Thyroid gland (tissue), 4 donors: ENCODE measurements at regions not wholly inside any gene's neighbourhood (a gene's known extent, or its start where the extent isn't known, plus 50 kb on each side); places are given as distances from the start of the nearest gene placed in this dataset.

Source experiments
- CTCF ChIP-seq, 6 experiments: fragments of 200-600 bp in 3 of 6; fragments of 450-650 bp in 3 of 6; sonication (generic) in 3 of 6; IDR thresholded peaks; one replicate each; pipeline ENCODE4 v1.5.1; 2016 to 2019; ENCODE audit warnings: antibody characterized with exemption in 6 of 6, mild to moderate bottlenecking in 2 of 6, inconsistent platforms in 1 of 6, moderate library complexity in 1 of 6
- POLR2A ChIP-seq, 2 donors: fragments of 450-650 bp; IDR thresholded peaks; one replicate each; pipeline ENCODE4 v1.6.1; 2017; ENCODE audit warnings: antibody characterized with exemption in 2 of 2, mild to moderate bottlenecking in 2 of 2, moderate library complexity in 1 of 2

GRCh38 chr2:236665572-236666118 lies 96.0 kb downstream of the ACKR3 start:
- TF ChIP-seq POLR2A (IDR thresholded peaks at IDR 0.05) (no peak), CTCF (IDR thresholded peaks at IDR 0.05) (no peak)
